ENCODE measurements at regions not wholly inside any gene's neighbourhood (a gene's known extent, or its start where the extent isn't known, plus 50 kb on each side); places are given as distances from the start of the nearest gene placed in this dataset.

GRCh38 chr3:87563712-87564111 is 287.3 kb upstream of the POU1F1 start (continued):
- no peak for TF ChIP-seq ZNF292 (tag by site-specific recombination; IDR thresholded peaks at IDR 0.05; ENCODE audit: borderline replicate concordance, low read depth)
- TF ChIP-seq REST (tag by site-specific recombination; IDR thresholded peaks at IDR 0.05), result no peak
- TF ChIP-seq ZNF184 (tag by site-specific recombination; IDR thresholded peaks at IDR 0.05), result no peak
- TF ChIP-seq ZNF530 (tag by site-specific recombination; IDR thresholded peaks at IDR 0.05; ENCODE audit: low read depth), result no peak
- no peak for TF ChIP-seq ZNF426 (tag by site-specific recombination; IDR thresholded peaks at IDR 0.05)
- no peak for TF ChIP-seq ZNF473 (tag by site-specific recombination; IDR thresholded peaks at IDR 0.05)
- no peak for TF ChIP-seq ZNF670 (tag by site-specific recombination; IDR thresholded peaks at IDR 0.05; ENCODE audit: low read depth)
- no peak for TF ChIP-seq ZNF768 (tag by site-specific recombination; IDR thresholded peaks at IDR 0.05)

- H3K36me3 ChIP-seq (ENCODE audit: control insufficient read depth in 2 of 2, insufficient read depth in 1 of 2, low read length in 2 of 2), result no peaks in the 10 kb centered on the region
- TF ChIP-seq OSR2 (tag by site-specific recombination; IDR thresholded peaks at IDR 0.05) (no peak), KLF8 (tag by site-specific recombination; IDR thresholded peaks at IDR 0.05) (no peak), KLF10 (tag by site-specific recombination; IDR thresholded peaks at IDR 0.05) (no peak), ZBTB7A (tag by site-specific recombination; IDR thresholded peaks at IDR 0.05; ENCODE audit: low read depth) (no peak), ZBTB17 (tag by site-specific recombination; IDR thresholded peaks at IDR 0.05) (no peak), ZNF639 (tag by site-specific recombination; IDR thresholded peaks at IDR 0.05) (no peak), ZNF48 (tag by site-specific recombination; IDR thresholded peaks at IDR 0.05) (no peak), KLF17 (tag by site-specific recombination; IDR thresholded peaks at IDR 0.05) (no peak), ZSCAN5A (tag by site-specific recombination; IDR thresholded peaks at IDR 0.05) (no peak), GLIS1 (tag by site-specific recombination; IDR thresholded peaks at IDR 0.05) (no peak), ZFP3 (tag by site-specific recombination; IDR thresholded peaks at IDR 0.05; ENCODE audit: low read depth) (no peak), MZF1 (tag by site-specific recombination; IDR thresholded peaks at IDR 0.05; ENCODE audit: borderline replicate concordance) (no peak)
- ChIA-PET CTCF (no interaction called here), POLR2A (no interaction called here)
- no peak overlapping the region for H3K4me3 ChIP-seq (ENCODE audit: low read depth, low read length)
- H3K27ac ChIP-seq (ENCODE audit: extremely low read depth, low read depth, low read length), result no peak overlapping the region
- H3K4me1 ChIP-seq (ENCODE audit: control insufficient read depth, insufficient read depth, low read length), result no peaks in the 10 kb centered on the region
- no peaks in the 10 kb centered on the region for H3K9me3 ChIP-seq (ENCODE audit: control insufficient read depth, insufficient read depth, low read depth, low read length)
These were observed 282.1 kb upstream of the POU1F1 start for GRCh38 chr3:87558492-87558891.

Measured in HEK293 (cell line).